Mesothelial cell of epicardium (in vitro differentiated cells): ENCODE measurements at regions not wholly inside any gene's neighbourhood (a gene's known extent, or its start where the extent isn't known, plus 50 kb on each side); places are given as distances from the start of the nearest gene placed in this dataset.

Experiments used
- DNase-seq, 2 experiments: peaks; one replicate each; pipeline ENCODE4 v3.0.0; 2021; ENCODE audit warnings: low spot score in 2 of 2; ENCODE audit not compliant: unreplicated experiment in 2 of 2
- H3K27ac Mint-ChIP-seq: 2 replicates; pipeline ENCODE4 v1.8.0; 2021; ENCODE audit warnings: mixed read lengths
- H3K27me3 Mint-ChIP-seq: 2 replicates; pipeline ENCODE4 v1.8.0; 2021; ENCODE audit warnings: low read depth, mixed read lengths
- H3K36me3 Mint-ChIP-seq: 2 replicates; pipeline ENCODE4 v1.8.0; 2021; ENCODE audit warnings: mixed read lengths
- H3K4me1 Mint-ChIP-seq: 2 replicates; pipeline ENCODE4 v1.8.0; 2021; ENCODE audit warnings: mixed read lengths
- H3K4me3 Mint-ChIP-seq: 2 replicates; pipeline ENCODE4 v1.8.0; 2021; ENCODE audit warnings: mild to moderate bottlenecking, moderate library complexity, mixed read lengths
- H3K9me3 Mint-ChIP-seq: 2 replicates; pipeline ENCODE4 v1.8.0; 2021; ENCODE audit warnings: mixed read lengths
- CTCF ChIP-seq: fragments of 200-600 bp; sonication (generic); IDR thresholded peaks from one replicate; pipeline ENCODE4 v1.5.0; 2021; ENCODE audit warnings: antibody characterized with exemption; ENCODE audit not compliant: unreplicated experiment

- H3K27me3 Mint-ChIP-seq: peaks cover 2% of the 10 kb centered on the region
- H3K4me1 Mint-ChIP-seq: peaks cover 8% of the 10 kb centered on the region
- no peaks in the 10 kb centered on the region for H3K36me3 Mint-ChIP-seq
- H3K27ac Mint-ChIP-seq: peak overlapping the region; percentile 65
- no peak overlapping the region for H3K4me3 Mint-ChIP-seq
- DNase-seq: no peak
- no peak for TF ChIP-seq CTCF
- no peaks in the 10 kb centered on the region for H3K9me3 Mint-ChIP-seq
Measured at GRCh38 chr17:10249271-10250010, 51.0 kb upstream of the GAS7 start.
